SH-SY5Y (cell line): ENCODE measurements at regions not wholly inside any gene's neighbourhood (a gene's known extent, or its start where the extent isn't known, plus 50 kb on each side); places are given as distances from the start of the nearest gene placed in this dataset.

Source experiments
- GATA2 ChIP-seq: IDR thresholded peaks from 2 replicates; pipeline ENCODE4 v1.6.1; 2011; ENCODE audit warnings: mild to moderate bottlenecking, low read depth, low read length
- GATA3 ChIP-seq: IDR thresholded peaks from 2 replicates; pipeline ENCODE4 v1.6.1; 2011; ENCODE audit warnings: low read depth, mild to moderate bottlenecking, low read length, moderate library complexity

- TF ChIP-seq GATA2 (no peak), GATA3 (no peak)
These were observed 1163.0 kb downstream of the FAM181B start for GRCh38 chr11:81570669-81571068.
